ENCODE measurements at regions not wholly inside any gene's neighbourhood (a gene's known extent, or its start where the extent isn't known, plus 50 kb on each side); places are given as distances from the start of the nearest gene placed in this dataset.

- Histone ChIP-seq H3K9me3 (ENCODE audit: control insufficient read depth, low read length) (no peaks in the 10 kb centered on the region), H3K4me3 (ENCODE audit: low read length) (no peak overlapping the region), H3K4me1 (ENCODE audit: control insufficient read depth, insufficient read depth, low read length) (no peaks in the 10 kb centered on the region), H3K27ac (ENCODE audit: low read length) (no peak overlapping the region), H3K27me3 (ENCODE audit: control insufficient read depth, insufficient read depth) (no peaks in the 10 kb centered on the region)
- ATAC-seq (no peak), DNase-seq (no peak)
- intact Hi-C loops (cut with DNase I): no loop called here
- 81% methylated on average over 5 of the region's 5 CpGs for WGBS
Measured at GRCh38 chr6:146865756-146866379, 267.1 kb downstream of the ADGB start.

GRCh38 chr6:146866731-146867414 lies 268.1 kb downstream of the ADGB start:
- 96% methylated on average over 4 of the region's 4 CpGs for WGBS
- ATAC-seq: no peak
- intact Hi-C loops (cut with DNase I): no loop called here
- Histone ChIP-seq H3K4me1 (ENCODE audit: control insufficient read depth, insufficient read depth, low read length) (no peaks in the 10 kb centered on the region), H3K9me3 (ENCODE audit: control insufficient read depth, low read length) (no peaks in the 10 kb centered on the region), H3K27ac (ENCODE audit: low read length) (no peak overlapping the region), H3K27me3 (ENCODE audit: control insufficient read depth, insufficient read depth) (no peaks in the 10 kb centered on the region), H3K4me3 (ENCODE audit: low read length) (no peak overlapping the region)
- DNase-seq: no peak

- no peak for DNase-seq
- Histone ChIP-seq H3K4me1 (ENCODE audit: control insufficient read depth, insufficient read depth, low read length) (no peaks in the 10 kb centered on the region), H3K4me3 (ENCODE audit: low read length) (no peak overlapping the region), H3K27ac (ENCODE audit: low read length) (no peak overlapping the region), H3K9me3 (ENCODE audit: control insufficient read depth, low read length) (no peaks in the 10 kb centered on the region), H3K27me3 (ENCODE audit: control insufficient read depth, insufficient read depth) (no peaks in the 10 kb centered on the region)
- intact Hi-C loops (cut with DNase I): no loop called here
- WGBS: 89% methylated on average over 4 of the region's 4 CpGs
- no peak for ATAC-seq
Measured at GRCh38 chr6:146868671-146869209, 270.0 kb downstream of the ADGB start.

- Histone ChIP-seq H3K9me3 (ENCODE audit: control insufficient read depth, low read length) (no peaks in the 10 kb centered on the region), H3K4me1 (ENCODE audit: control insufficient read depth, insufficient read depth, low read length) (no peaks in the 10 kb centered on the region), H3K27ac (ENCODE audit: low read length) (no peak overlapping the region), H3K27me3 (ENCODE audit: control insufficient read depth, insufficient read depth) (no peaks in the 10 kb centered on the region), H3K4me3 (ENCODE audit: low read length) (no peak overlapping the region)
- WGBS: 77% methylated on average over 3 of the region's 3 CpGs
- intact Hi-C loops (cut with DNase I): no loop called here
- DNase-seq (no peak), ATAC-seq (no peak)
Measured at GRCh38 chr6:146870760-146871159, 272.0 kb downstream of the ADGB start.

GRCh38 chr6:146871611-146872425 lies 273.0 kb downstream of the ADGB start:
- WGBS: 88% methylated on average over 12 of the region's 12 CpGs
- intact Hi-C loops (cut with DNase I): no loop called here
- no peak overlapping the region for H3K4me3 ChIP-seq (ENCODE audit: low read length)
- no peak overlapping the region for H3K27ac ChIP-seq (ENCODE audit: low read length)
- no peaks in the 10 kb centered on the region for H3K4me1 ChIP-seq (ENCODE audit: control insufficient read depth, insufficient read depth, low read length)
- no peaks in the 10 kb centered on the region for H3K27me3 ChIP-seq (ENCODE audit: control insufficient read depth, insufficient read depth)
- no peaks in the 10 kb centered on the region for H3K9me3 ChIP-seq (ENCODE audit: control insufficient read depth, low read length)
- ATAC-seq (no peak), DNase-seq (no peak)

GRCh38 chr6:146872426-146872785 lies 273.6 kb downstream of the ADGB start:
- no peaks in the 10 kb centered on the region for H3K27me3 ChIP-seq (ENCODE audit: control insufficient read depth, insufficient read depth)
- 96% methylated on average over 1 of the region's 1 CpG for WGBS
- intact Hi-C loops (cut with DNase I): no loop called here
- DNase-seq (no peak), ATAC-seq (no peak)
- no peak overlapping the region for H3K27ac ChIP-seq (ENCODE audit: low read length)
- H3K4me1 ChIP-seq (ENCODE audit: control insufficient read depth, insufficient read depth, low read length): no peaks in the 10 kb centered on the region
- no peak overlapping the region for H3K4me3 ChIP-seq (ENCODE audit: low read length)
- H3K9me3 ChIP-seq (ENCODE audit: control insufficient read depth, low read length): no peaks in the 10 kb centered on the region

- Histone ChIP-seq H3K4me3 (ENCODE audit: low read length) (no peak overlapping the region), H3K27me3 (ENCODE audit: control insufficient read depth, insufficient read depth) (no peaks in the 10 kb centered on the region), H3K4me1 (ENCODE audit: control insufficient read depth, insufficient read depth, low read length) (no peaks in the 10 kb centered on the region), H3K27ac (ENCODE audit: low read length) (no peak overlapping the region), H3K9me3 (ENCODE audit: control insufficient read depth, low read length) (no peaks in the 10 kb centered on the region)
- WGBS: 93% methylated on average over 4 of the region's 4 CpGs
- DNase-seq (no peak), ATAC-seq (no peak)
- intact Hi-C loops (cut with DNase I): no loop called here
Measured at GRCh38 chr6:146874278-146875018, 275.7 kb downstream of the ADGB start.

GRCh38 chr6:146875927-146876270 lies 277.1 kb downstream of the ADGB start:
- Histone ChIP-seq H3K27ac (ENCODE audit: low read length) (no peak overlapping the region), H3K4me3 (ENCODE audit: low read length) (no peak overlapping the region), H3K4me1 (ENCODE audit: control insufficient read depth, insufficient read depth, low read length) (no peaks in the 10 kb centered on the region), H3K9me3 (ENCODE audit: control insufficient read depth, low read length) (no peaks in the 10 kb centered on the region), H3K27me3 (ENCODE audit: control insufficient read depth, insufficient read depth) (no peaks in the 10 kb centered on the region)
- 91% methylated on average over 4 of the region's 4 CpGs for WGBS
- intact Hi-C loops (cut with DNase I): no loop called here
- no peak for DNase-seq
- no peak for ATAC-seq

GRCh38 chr6:146876271-146877151 lies 277.7 kb downstream of the ADGB start:
- peak in 1 of 2 donors; percentile 31 for ATAC-seq
- H3K27ac ChIP-seq (ENCODE audit: low read length): no peak overlapping the region
- intact Hi-C loops (cut with DNase I): no loop called here

More at GRCh38 chr6:146876271-146877151, 277.7 kb downstream of the ADGB start:
- Histone ChIP-seq H3K4me3 (ENCODE audit: low read length) (no peak overlapping the region), H3K4me1 (ENCODE audit: control insufficient read depth, insufficient read depth, low read length) (no peaks in the 10 kb centered on the region), H3K27me3 (ENCODE audit: control insufficient read depth, insufficient read depth) (no peaks in the 10 kb centered on the region), H3K9me3 (ENCODE audit: control insufficient read depth, low read length) (no peaks in the 10 kb centered on the region)
- no peak for DNase-seq
- 52% methylated on average over 9 of the region's 9 CpGs for WGBS

All from right cardiac atrium (tissue), 5 donors.